Body of pancreas (tissue), 4 donors: ENCODE measurements at regions not wholly inside any gene's neighbourhood (a gene's known extent, or its start where the extent isn't known, plus 50 kb on each side); places are given as distances from the start of the nearest gene placed in this dataset.

Experiments used
- CTCF ChIP-seq, 7 experiments: fragments of 450-650 bp in 4 of 7; fragments of 200-600 bp in 3 of 7; sonication (generic) in 3 of 7; IDR thresholded peaks; one replicate each; pipeline ENCODE4 v1.5.1; 2016 to 2019; ENCODE audit warnings: antibody characterized with exemption in 7 of 7
- POLR2A ChIP-seq, 3 donors: fragments of 450-650 bp; IDR thresholded peaks; one replicate each; pipeline ENCODE4 v1.6.1; 2016; ENCODE audit warnings: antibody characterized with exemption in 3 of 3, mild to moderate bottlenecking in 2 of 3

DNA sequence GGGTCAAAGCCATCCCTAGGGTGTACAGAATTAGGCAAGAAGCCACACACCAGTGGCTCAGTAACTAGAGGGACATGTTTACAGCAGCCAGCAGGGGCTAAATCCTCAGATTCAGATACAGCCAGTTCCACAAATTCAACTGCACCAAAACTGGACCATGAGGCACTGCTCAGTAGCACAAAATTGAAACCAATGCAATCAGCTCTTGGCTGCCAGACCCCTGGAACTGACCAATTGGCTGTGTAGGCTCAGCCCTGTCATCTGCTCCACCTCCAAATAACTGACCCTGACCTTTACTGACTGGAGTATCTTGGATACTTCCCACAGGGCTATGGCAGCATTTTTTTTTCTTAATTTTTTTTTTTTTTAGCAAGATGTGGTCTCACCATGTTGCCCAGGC lies 226.5 kb downstream of the FOXO1 start:
- TF ChIP-seq CTCF (IDR thresholded peaks at IDR 0.05) (no peak), POLR2A (IDR thresholded peaks at IDR 0.05) (peak in 1 of 3 donors; percentile 16)
